MM.1S (cell line): ENCODE measurements at regions not wholly inside any gene's neighbourhood (a gene's known extent, or its start where the extent isn't known, plus 50 kb on each side); places are given as distances from the start of the nearest gene placed in this dataset.

ENCODE experiments used
- DNase-seq: peaks from one replicate; pipeline ENCODE4 v3.0.0-alpha.2; 2015
- H2AFZ ChIP-seq: fragments of 300-600 bp; sonication (generic); 2 replicates; pipeline ENCODE4 v1.6.0; 2016; ENCODE audit warnings: antibody characterized with exemption, low read length
- H3F3A ChIP-seq: fragments of 300-600 bp; sonication (generic); 2 replicates; pipeline ENCODE4 v1.6.1; 2016; ENCODE audit warnings: mild to moderate bottlenecking, antibody characterized with exemption, low read length, moderate library complexity, mixed read lengths; ENCODE audit not compliant: insufficient read depth
- H3K27ac ChIP-seq: fragments of 300-600 bp; sonication (generic); 2 replicates; pipeline ENCODE4 v1.5.1; 2016; ENCODE audit warnings: mild to moderate bottlenecking, low read length
- H3K27me3 ChIP-seq: fragments of 300-600 bp; sonication (generic); replicated peaks from 2 replicates; pipeline ENCODE4 v1.6.0; 2016; ENCODE audit warnings: low read length; ENCODE audit not compliant: insufficient read depth
- H3K36me3 ChIP-seq: fragments of 300-600 bp; sonication (generic); replicated peaks from 2 replicates; pipeline ENCODE4 v1.6.1; 2016; ENCODE audit warnings: mild to moderate bottlenecking, low read length, mixed read lengths; ENCODE audit not compliant: insufficient read depth
- H3K4me1 ChIP-seq: fragments of 300-600 bp; sonication (generic); 2 replicates; pipeline ENCODE4 v1.6.1; 2016; ENCODE audit warnings: low read length, mixed read lengths
- H3K4me2 ChIP-seq: fragments of 300-600 bp; sonication (generic); 2 replicates; pipeline ENCODE4 v1.6.0; 2016; ENCODE audit warnings: low read depth, low read length
- H3K4me3 ChIP-seq: fragments of 300-600 bp; sonication (generic); 2 replicates; pipeline ENCODE4 v1.5.1; 2016; ENCODE audit warnings: low read length, mixed read lengths
- H3K79me2 ChIP-seq: fragments of 300-600 bp; sonication (generic); 2 replicates; pipeline ENCODE4 v1.6.1; 2016; ENCODE audit warnings: mixed run types, low read length, mixed read lengths
- H3K9ac ChIP-seq: fragments of 300-600 bp; sonication (generic); 2 replicates; pipeline ENCODE4 v1.6.1; 2016; ENCODE audit warnings: low read length, mixed read lengths
- H3K9me2 ChIP-seq: fragments of 300-600 bp; sonication (generic); replicated peaks from 2 replicates; pipeline ENCODE4 v1.6.1; 2016; ENCODE audit warnings: mild to moderate bottlenecking, low read length, mixed read lengths; ENCODE audit not compliant: insufficient read depth
- H3K9me3 ChIP-seq: fragments of 300-600 bp; sonication (generic); replicated peaks from 2 replicates; pipeline ENCODE4 v1.6.1; 2016; ENCODE audit warnings: mild to moderate bottlenecking, low read length, mixed read lengths; ENCODE audit not compliant: insufficient read depth
- H4K20me1 ChIP-seq: fragments of 300-600 bp; sonication (generic); 2 replicates; pipeline ENCODE4 v1.6.1; 2016; ENCODE audit warnings: mild to moderate bottlenecking, low read length, moderate library complexity, mixed read lengths; ENCODE audit not compliant: insufficient read depth
- CTCF ChIP-seq: fragments of 300-600 bp; sonication (generic); IDR thresholded peaks from 2 replicates; pipeline ENCODE4 v1.5.1; 2016; ENCODE audit warnings: antibody characterized with exemption, low read length, mixed read lengths
- EZH2 ChIP-seq: fragments of 300-600 bp; sonication (generic); optimal IDR thresholded peaks from 2 replicates; pipeline ENCODE3; 2017; ENCODE audit warnings: low read depth, mild to moderate bottlenecking, antibody characterized with exemption, low read length, mixed read lengths
- EZH2phosphoT487 ChIP-seq: fragments of 300-600 bp; sonication (generic); IDR thresholded peaks from 2 replicates; pipeline ENCODE4 v1.6.1; 2018; ENCODE audit warnings: antibody characterized with exemption, low read length

GRCh38 chr6:166707045-166707444 lies 80.0 kb upstream of the RPS6KA2 start:
- no peak for DNase-seq

DNA sequence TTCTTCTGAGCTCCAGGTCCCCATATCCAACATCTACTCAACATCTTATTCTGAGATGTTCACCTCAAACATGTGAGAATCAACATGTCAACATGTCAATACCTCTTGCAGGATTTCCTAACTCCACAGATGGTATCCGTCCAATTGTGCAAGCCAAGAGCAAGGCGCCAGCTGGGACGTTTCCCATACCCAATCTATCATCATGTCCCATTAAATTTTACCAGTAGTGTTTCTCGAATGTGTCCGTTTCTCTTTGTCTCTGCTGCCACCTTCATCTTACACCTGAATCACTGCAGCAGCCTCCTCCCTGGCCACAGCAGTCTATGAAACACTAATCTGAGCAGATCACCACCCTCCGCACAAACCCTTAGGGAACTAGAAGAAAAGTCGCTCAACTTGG lies 78.0 kb upstream of the RPS6KA2 start:
- Histone ChIP-seq H3F3A (no peaks in the 10 kb centered on the region), H3K27ac (no peak overlapping the region), H3K4me2 (no peak overlapping the region), H4K20me1 (no peaks in the 10 kb centered on the region), H3K9me3 (no peaks in the 10 kb centered on the region), H3K27me3 (no peaks in the 10 kb centered on the region), H3K4me3 (no peak overlapping the region), H3K9me2 (no peaks in the 10 kb centered on the region), H3K79me2 (no peaks in the 10 kb centered on the region), H2AFZ (no peak overlapping the region), H3K36me3 (no peaks in the 10 kb centered on the region), H3K4me1 (no peaks in the 10 kb centered on the region), H3K9ac (no peak overlapping the region)
- TF ChIP-seq EZH2phosphoT487 (no peak), CTCF (no peak), EZH2 (no peak)
- no peak for DNase-seq

More at GRCh38 chr6:166707045-166707444, 80.0 kb upstream of the RPS6KA2 start:
- Histone ChIP-seq H3K4me1 (no peaks in the 10 kb centered on the region), H3K9ac (no peak overlapping the region), H3K36me3 (no peaks in the 10 kb centered on the region), H3K27ac (no peak overlapping the region), H2AFZ (no peak overlapping the region), H3F3A (no peaks in the 10 kb centered on the region), H3K79me2 (no peaks in the 10 kb centered on the region), H3K27me3 (no peaks in the 10 kb centered on the region), H3K4me2 (no peak overlapping the region), H3K9me2 (no peaks in the 10 kb centered on the region), H4K20me1 (no peaks in the 10 kb centered on the region), H3K9me3 (no peaks in the 10 kb centered on the region), H3K4me3 (no peak overlapping the region)
- no peak for TF ChIP-seq CTCF
- TF ChIP-seq EZH2 = no peak
- no peak for TF ChIP-seq EZH2phosphoT487

DNA sequence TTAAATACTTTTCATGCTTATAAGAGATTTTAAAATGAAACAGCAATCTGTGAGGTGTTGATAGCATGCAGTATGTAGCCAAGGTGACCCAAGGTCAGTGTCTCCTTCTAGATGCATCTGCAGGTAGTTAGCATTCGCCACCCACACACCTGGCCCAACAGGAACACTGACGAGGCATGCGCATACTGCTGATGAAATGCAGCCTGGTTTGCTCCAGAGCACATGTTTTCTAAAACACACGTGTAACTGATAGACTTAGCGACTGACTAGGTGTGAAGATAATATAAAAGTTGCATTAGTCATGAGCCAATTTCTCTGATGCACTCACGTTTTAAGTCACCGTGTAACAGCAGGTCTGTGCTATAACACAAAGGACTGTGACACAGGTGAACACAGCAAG lies 77.1 kb upstream of the RPS6KA2 start:
- Histone ChIP-seq H2AFZ (no peak overlapping the region), H3K9me3 (no peaks in the 10 kb centered on the region), H3K4me2 (no peak overlapping the region), H3K36me3 (no peaks in the 10 kb centered on the region), H3K79me2 (no peaks in the 10 kb centered on the region), H3K9ac (no peak overlapping the region), H3K9me2 (no peaks in the 10 kb centered on the region), H4K20me1 (no peaks in the 10 kb centered on the region), H3F3A (no peaks in the 10 kb centered on the region), H3K27ac (no peak overlapping the region), H3K4me3 (no peak overlapping the region), H3K4me1 (no peaks in the 10 kb centered on the region), H3K27me3 (no peaks in the 10 kb centered on the region)
- no peak for DNase-seq
- TF ChIP-seq CTCF = no peak
- no peak for TF ChIP-seq EZH2phosphoT487
- TF ChIP-seq EZH2 = no peak
